ENCODE measurements at regions not wholly inside any gene's neighbourhood (a gene's known extent, or its start where the extent isn't known, plus 50 kb on each side); places are given as distances from the start of the nearest gene placed in this dataset.

DNA sequence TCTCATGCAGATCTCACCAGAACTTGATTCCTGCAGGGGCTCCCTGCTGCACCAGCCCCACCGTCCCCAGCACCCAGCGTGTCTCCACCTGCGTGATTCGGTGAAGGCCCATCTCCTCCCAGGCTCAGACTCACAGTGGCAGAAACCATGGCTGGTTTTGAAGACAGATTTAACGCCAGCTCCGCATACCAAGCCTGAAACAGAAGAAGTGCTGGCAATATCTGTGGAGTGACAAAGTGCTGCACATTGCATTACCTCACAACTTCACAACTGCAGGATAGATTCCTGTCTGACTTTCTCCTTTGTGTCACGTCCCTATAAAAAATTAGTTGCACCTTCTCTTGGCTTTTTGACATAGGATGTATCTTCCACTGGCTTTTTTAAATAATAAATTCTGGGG, 120.7 kb downstream of the TTLL2 start:
- ATAC-seq: no peak
- CTCF ChIA-PET (ENCODE audit: low intra/inter-chr PET ratio): no interaction called here

GRCh38 chr6:167446046-167446445, 121.2 kb downstream of the TTLL2 start:
- ChIA-PET CTCF (ENCODE audit: low intra/inter-chr PET ratio) (no interaction called here), POLR2A (interaction anchor here (0.8 to 1.6 kb wide), 4 partner anchors 11 to 37 kb away, joined by 3 to 5 read pairs (median 3); no protein-coding TSS in a partner anchor)
- no peaks in the 10 kb centered on the region for H3K79me2 ChIP-seq (ENCODE audit: control insufficient read depth, insufficient read depth, low read length)
- in situ Hi-C loops (cut with MboI): no loop called here
- no peak overlapping the region for H3K4me3 ChIP-seq
- H3K9me1 ChIP-seq (ENCODE audit: control insufficient read depth, insufficient read depth, low read length): no peaks in the 10 kb centered on the region
- H3K4me1 ChIP-seq (replicated peaks in 1 of 2; ENCODE audit: control insufficient read depth in 2 of 2, insufficient read depth in 2 of 2, low read length in 2 of 2): no peaks in the 10 kb centered on the region
- no peaks in the 10 kb centered on the region for H3K36me3 ChIP-seq (ENCODE audit: control insufficient read depth, insufficient read depth, low read length)
- H3K27ac ChIP-seq (ENCODE audit: extremely low read depth, low read depth, low read length): no peak overlapping the region
- ATAC-seq (no peak), DNase-seq (ENCODE audit: extremely low read depth in 1 of 4, low spot score in 3 of 4) (no peak), FAIRE-seq (no peak)
- peaks cover 34 to 56% of the 10 kb centered on the region in 2 experiments for H3K27me3 ChIP-seq (ENCODE audit: control insufficient read depth in 2 of 2, insufficient read depth in 2 of 2, low read length in 2 of 2)
- BruUV-seq (replicated peaks): no TSS peak
- no peak overlapping the region for H3K4me2 ChIP-seq (ENCODE audit: insufficient read depth, low read length)
- no peaks in the 10 kb centered on the region for H4K20me1 ChIP-seq (replicated peaks; ENCODE audit: control insufficient read depth, insufficient read depth, low read length)
- H3K9me3 ChIP-seq (replicated peaks; ENCODE audit: control insufficient read depth, insufficient read depth, low read depth, low read length): no peaks in the 10 kb centered on the region
- H3K9ac ChIP-seq (ENCODE audit: insufficient read depth in 1 of 2, low read depth in 2 of 2, low read length in 2 of 2): no peak overlapping the region
- H2AFZ ChIP-seq (ENCODE audit: low read depth, low read length): no peak overlapping the region
- WGBS (ENCODE audit: insufficient coverage, low coverage, missing lambda C conversion rate): 3% methylated on average over 8 of the region's 8 CpGs
- intact Hi-C loops (cut with micrococcal nuclease): no loop called here
- TF ChIP-seq SREBF1 (IDR thresholded peaks at IDR 0.05; ENCODE audit: borderline replicate concordance, low read depth, low read length): no peak
- no peak for TF ChIP-seq THRB (CRISPR knock-in tag; conservative IDR thresholded peaks at IDR 0.05)
- no peak for TF ChIP-seq HLTF (IDR thresholded peaks at IDR 0.05)
- no peak for TF ChIP-seq CHD4 (IDR thresholded peaks at IDR 0.05; ENCODE audit: insufficient read depth, insufficient replicate concordance, low read depth, low read length, poor library complexity, severe bottlenecking)
- TF ChIP-seq, protein P1, sequence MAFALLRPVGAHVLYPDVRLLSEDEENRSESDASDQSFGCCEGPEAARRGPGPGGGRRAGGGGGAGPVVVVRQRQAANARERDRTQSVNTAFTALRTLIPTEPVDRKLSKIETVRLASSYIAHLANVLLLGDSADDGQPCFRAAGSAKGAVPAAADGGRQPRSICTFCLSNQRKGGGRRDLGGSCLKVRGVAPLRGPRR (CRISPR knock-in tag; IDR thresholded peaks at IDR 0.05): no peak

More for the DNA sequence above, 120.7 kb downstream of the TTLL2 start:
- H3K4me3 ChIP-seq: no peak overlapping the region
- no peak for DNase-seq (ENCODE audit: extremely low read depth in 1 of 4, low spot score in 3 of 4)
- H3K4me1 ChIP-seq (replicated peaks in 1 of 2; ENCODE audit: control insufficient read depth in 2 of 2, insufficient read depth in 2 of 2, low read length in 2 of 2): no peaks in the 10 kb centered on the region
- no peak for FAIRE-seq
- H3K9me1 ChIP-seq (ENCODE audit: control insufficient read depth, insufficient read depth, low read length): no peaks in the 10 kb centered on the region
- H3K4me2 ChIP-seq (ENCODE audit: insufficient read depth, low read length): no peak overlapping the region
- H3K27ac ChIP-seq (ENCODE audit: extremely low read depth, low read depth, low read length): no peak overlapping the region
- no peaks in the 10 kb centered on the region for H3K79me2 ChIP-seq (ENCODE audit: control insufficient read depth, insufficient read depth, low read length)
- no peaks in the 10 kb centered on the region for H4K20me1 ChIP-seq (replicated peaks; ENCODE audit: control insufficient read depth, insufficient read depth, low read length)
- POLR2A ChIA-PET: interaction anchor here (0.6 to 1.6 kb wide), 5 partner anchors 11 to 243 kb away, joined by 3 to 5 read pairs (median 3); no protein-coding TSS in a partner anchor
- no peaks in the 10 kb centered on the region for H3K36me3 ChIP-seq (ENCODE audit: control insufficient read depth, insufficient read depth, low read length)
- H2AFZ ChIP-seq (ENCODE audit: low read depth, low read length): no peak overlapping the region
- in situ Hi-C loops (cut with MboI) (no loop called here), intact Hi-C loops (cut with micrococcal nuclease) (no loop called here)
- H3K9ac ChIP-seq (ENCODE audit: insufficient read depth in 1 of 2, low read depth in 2 of 2, low read length in 2 of 2): no peak overlapping the region
- H3K9me3 ChIP-seq (replicated peaks; ENCODE audit: control insufficient read depth, insufficient read depth, low read depth, low read length): no peaks in the 10 kb centered on the region
- TF ChIP-seq HOXB6 (CRISPR knock-in tag; IDR thresholded peaks at IDR 0.05; ENCODE audit: borderline replicate concordance): no peak
- no TSS peak for BruUV-seq (replicated peaks)
- H3K27me3 ChIP-seq (ENCODE audit: control insufficient read depth in 2 of 2, insufficient read depth in 2 of 2, low read length in 2 of 2): peaks cover 36 to 57% of the 10 kb centered on the region in 2 experiments
- WGBS (ENCODE audit: insufficient coverage, low coverage, missing lambda C conversion rate): under 1% methylated on average over 7 of the region's 7 CpGs
